Pancreas (tissue), 10 donors: ENCODE measurements at regions not wholly inside any gene's neighbourhood (a gene's known extent, or its start where the extent isn't known, plus 50 kb on each side); places are given as distances from the start of the nearest gene placed in this dataset.

Experiments used
- ATAC-seq, 4 donors: fragments of 200-7000 bp; cut with Tn5 transposase; one replicate each; pipeline versions ENCODE4 v1.8.0 to v1.9.1; 2020; ENCODE audit warnings: mild to moderate bottlenecking in 4 of 4, moderate library complexity in 4 of 4
- DNase-seq, 6 donors: peaks; one replicate each; pipeline ENCODE4 v3.0.0-alpha.2; 2020
- FAIRE-seq: peaks from 2 replicates; lab custom pipeline; 2012; peaks lifted over from hg19 to GRCh38; lab: Jason Lieb, UNC
- H3K27ac ChIP-seq, 4 donors: fragments of 200-600 bp; sonication (generic); 1 replicate in 3 of 4; 2 replicates in 1 of 4; pipeline versions ENCODE4 v1.5.0 to v1.8.0; 2020
- H3K27me3 ChIP-seq, 4 donors: fragments of 200-600 bp; one replicate each; pipeline ENCODE4 v1.8.0; 2021
- H3K36me3 ChIP-seq, 3 donors: fragments of 200-600 bp; sonication (generic) in 1 of 3; one replicate each; pipeline versions ENCODE4 v1.5.0 to v1.8.0; 2020 to 2021
- H3K4me1 ChIP-seq, 3 donors: fragments of 200-600 bp; one replicate each; pipeline ENCODE4 v1.8.0; 2021
- H3K4me3 ChIP-seq, 4 donors: fragments of 200-600 bp; sonication (generic) in 2 of 4; one replicate each; pipeline versions ENCODE4 v1.5.0 to v1.8.0; 2020 to 2021
- H3K9me3 ChIP-seq, 4 donors: fragments of 200-600 bp; one replicate each; pipeline ENCODE4 v1.8.0; 2021
- CTCF ChIP-seq, 4 donors: fragments of 200-600 bp; sonication (generic) in 3 of 4; IDR thresholded peaks; one replicate each; pipeline versions ENCODE4 v1.5.0 to v1.8.0; 2021; ENCODE audit warnings: antibody characterized with exemption in 4 of 4
- WGBS, 2 donors: extraction: QIAGEN DNeasy Blood & Tissue Kit; methylation state at CpG; one replicate each; pipeline ENCODE4 v1.1.7; 2013; 5-methylcytosine and 5-hydroxymethylcytosine counted together
- intact Hi-C, 3 donors: fragments of 100-400 bp; cut with DNase I; formaldehyde crosslinking; loops; one replicate each; pipeline versions ENCODE4 v1.11.1 to v1.14.2; 2022
- donor health status: healthy with polysubstance abuse.
- donor health status: DM: no; HTN: no; CAD: no; lungs with moderate emphysema.
- donor health status: DM: no; HTN: no; CAD: no.
- donor health status: control.
- donor health status: control.
- donor health status: Bipolar disorder and iron deficiency.
- donor health status: DM: yes; HTN: yes; CAD: no.
- donor health status: DM: no; HTN: no; CAD: no.
- donor health status: DM: no; HTN: no; CAD: no.
- donor health status: DM: yes; HTN: yes; CAD: no.

- ATAC-seq: peak in 1 of 4 donors; percentile 30
- intact Hi-C loops: no loop called here
- no peak for DNase-seq
- no peak for FAIRE-seq
- H3K9me3 ChIP-seq: no peaks in the 10 kb centered on the region
- H3K27ac ChIP-seq: no peak overlapping the region
- H3K4me3 ChIP-seq: no peak overlapping the region
- H3K4me1 ChIP-seq: no peaks in the 10 kb centered on the region
- H3K27me3 ChIP-seq: no peaks in the 10 kb centered on the region
- TF ChIP-seq CTCF (IDR thresholded peaks at IDR 0.05): no peak
- no peaks in the 10 kb centered on the region for H3K36me3 ChIP-seq
- WGBS, 2 donors: 52 to 66% methylated on average over 3 of the region's 3 CpGs
Measured at GRCh38 chr3:147654827-147655226, 245.7 kb downstream of the ZIC1 start.

GRCh38 chr3:147655236-147655635 lies 246.1 kb downstream of the ZIC1 start:
- Histone ChIP-seq H3K27me3 (no peaks in the 10 kb centered on the region), H3K4me1 (no peaks in the 10 kb centered on the region), H3K36me3 (no peaks in the 10 kb centered on the region), H3K4me3 (no peak overlapping the region), H3K27ac (no peak overlapping the region), H3K9me3 (no peaks in the 10 kb centered on the region)
- intact Hi-C loops: no loop called here
- WGBS, 2 donors: 61 to 71% methylated on average over 2 of the region's 2 CpGs
- peak in 1 of 4 donors; percentile 25 for ATAC-seq
- no peak for TF ChIP-seq CTCF (IDR thresholded peaks at IDR 0.05)
- FAIRE-seq: no peak
- DNase-seq: no peak

- H3K27me3 ChIP-seq: no peaks in the 10 kb centered on the region
- 55 to 75% methylated on average over 2 of the region's 2 CpGs for WGBS, 2 donors
- no peaks in the 10 kb centered on the region for H3K36me3 ChIP-seq
- intact Hi-C loops: no loop called here
- ATAC-seq (no peak), DNase-seq (no peak), FAIRE-seq (no peak)
- H3K9me3 ChIP-seq: no peaks in the 10 kb centered on the region
- no peak overlapping the region for H3K27ac ChIP-seq
- no peak for TF ChIP-seq CTCF (IDR thresholded peaks at IDR 0.05)
- H3K4me1 ChIP-seq: no peaks in the 10 kb centered on the region
- no peak overlapping the region for H3K4me3 ChIP-seq
Measured at GRCh38 chr3:147656023-147656422, 246.9 kb downstream of the ZIC1 start.

- ATAC-seq: no peak
- Histone ChIP-seq H3K9me3 (no peaks in the 10 kb centered on the region), H3K4me3 (no peak overlapping the region), H3K27ac (no peak overlapping the region), H3K4me1 (no peaks in the 10 kb centered on the region), H3K36me3 (no peaks in the 10 kb centered on the region), H3K27me3 (no peaks in the 10 kb centered on the region)
- WGBS, 2 donors: 27 to 30% methylated on average over 3 of the region's 3 CpGs
- DNase-seq: no peak
- no peak for FAIRE-seq
- intact Hi-C loops: no loop called here
- TF ChIP-seq CTCF (IDR thresholded peaks at IDR 0.05): no peak
Measured at GRCh38 chr3:147661916-147662315, 252.8 kb downstream of the ZIC1 start.

- no peak for TF ChIP-seq CTCF (IDR thresholded peaks at IDR 0.05)
- no peak overlapping the region for H3K4me3 ChIP-seq
- WGBS, 2 donors: 66 to 68% methylated on average over 1 of the region's 1 CpG
- H3K36me3 ChIP-seq: no peaks in the 10 kb centered on the region
- no peaks in the 10 kb centered on the region for H3K9me3 ChIP-seq
- no peak for FAIRE-seq
- H3K4me1 ChIP-seq: no peaks in the 10 kb centered on the region
- H3K27me3 ChIP-seq: no peaks in the 10 kb centered on the region
- H3K27ac ChIP-seq: no peak overlapping the region
- no peak for ATAC-seq
- intact Hi-C loops: no loop called here
- DNase-seq: no peak
Measured at GRCh38 chr3:147662705-147663104, 253.5 kb downstream of the ZIC1 start.
